IPS-NIHi7 (cell line): ENCODE measurements at regions not wholly inside any gene's neighbourhood (a gene's known extent, or its start where the extent isn't known, plus 50 kb on each side); places are given as distances from the start of the nearest gene placed in this dataset.
"Not testable (repeated sequence)": the region's sequence is repeated elsewhere in the genome, so short reads cannot be mapped to it uniquely, and the experiment has no call there.

ENCODE experiments used
- DNase-seq: peaks from one replicate; pipeline ENCODE4 v3.0.0; 2012; ENCODE audit warnings: mixed read lengths; ENCODE audit errors: extremely low spot score

DNA sequence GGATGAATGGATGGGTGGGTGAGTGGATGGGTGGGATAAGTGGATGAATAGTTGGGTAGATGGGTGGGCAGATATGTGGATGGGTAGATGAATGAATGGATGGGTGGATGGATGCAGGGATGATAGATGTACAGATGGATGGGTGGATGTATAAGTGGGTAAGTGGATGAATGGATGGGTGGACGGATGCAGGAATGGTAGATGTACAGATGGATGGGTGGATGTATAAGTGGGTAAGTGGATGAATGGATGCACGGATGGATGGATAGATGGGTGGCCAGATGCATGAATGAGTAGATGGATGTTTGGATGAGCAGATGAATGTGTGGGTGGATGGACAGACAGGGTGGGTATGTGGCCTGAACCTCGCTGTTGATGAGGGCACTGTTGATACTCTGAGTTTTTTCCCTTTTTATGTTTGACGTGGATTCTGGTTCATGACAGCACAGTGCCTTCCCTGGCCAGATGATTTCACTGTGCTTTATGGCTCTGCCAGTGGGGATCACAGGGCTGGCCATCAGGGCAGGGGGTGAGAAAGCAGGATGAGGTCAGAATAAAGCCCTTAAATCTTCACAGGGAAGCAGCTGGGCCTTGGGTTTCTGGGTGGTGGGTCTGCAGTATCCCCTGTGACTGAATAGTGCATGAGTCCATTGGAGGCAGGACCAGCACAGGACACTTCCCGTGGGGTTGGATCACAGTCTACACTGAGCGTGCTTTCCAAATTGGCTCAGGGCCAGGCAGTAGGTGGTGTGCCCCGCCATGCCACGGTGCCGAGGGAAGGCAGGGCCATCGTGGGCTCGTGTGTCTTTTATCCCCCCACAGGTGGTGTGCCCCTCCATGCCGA, 213.2 kb downstream of the BANP start:
- DNase-seq = not testable (repeated sequence)

DNA sequence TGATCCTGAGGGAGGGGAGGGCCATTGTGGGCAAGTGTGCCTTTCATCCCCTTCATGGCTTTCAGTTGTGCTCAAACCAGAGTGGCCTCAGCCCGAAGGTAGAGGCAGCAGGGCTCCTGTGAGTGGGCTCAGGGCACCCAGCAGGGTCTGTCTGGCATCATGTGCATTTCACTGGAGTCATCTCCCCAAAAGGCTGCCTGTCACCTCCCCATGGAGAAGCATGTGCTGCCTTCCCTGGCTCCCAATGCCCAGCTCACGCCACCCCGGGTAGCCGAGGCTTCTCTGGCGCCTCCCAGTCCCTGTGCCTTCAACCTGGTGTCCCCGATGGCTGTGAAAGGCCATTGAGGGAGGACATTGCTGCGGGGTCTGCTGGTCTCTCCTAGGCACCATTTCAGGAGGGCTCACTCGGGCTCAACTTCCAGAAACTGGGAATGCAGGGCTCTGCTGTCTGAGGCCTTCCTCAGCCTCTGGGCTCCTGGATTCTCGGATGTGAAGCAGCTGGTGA, 213.9 kb downstream of the BANP start:
- not testable (repeated sequence) for DNase-seq

DNA sequence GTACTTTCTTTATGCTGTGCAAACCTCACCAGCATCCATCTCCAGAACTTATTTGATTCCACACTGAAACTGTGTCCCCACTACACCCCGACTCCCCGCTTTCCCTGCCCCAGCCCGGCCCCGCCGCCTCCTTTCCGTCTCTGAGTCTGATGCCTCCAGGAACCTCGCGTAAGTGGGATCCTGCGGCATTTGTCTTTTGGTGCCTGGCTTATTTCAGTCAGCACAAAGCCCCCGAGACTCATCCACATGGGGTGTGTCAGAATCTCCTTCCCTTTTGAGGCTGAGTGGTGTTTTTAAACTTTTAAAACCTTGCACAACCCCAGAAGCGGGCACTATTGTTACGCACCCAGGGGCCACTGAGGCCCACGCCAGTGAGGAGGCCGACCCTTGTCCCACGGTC, 214.4 kb downstream of the BANP start:
- not testable (repeated sequence) for DNase-seq

DNA sequence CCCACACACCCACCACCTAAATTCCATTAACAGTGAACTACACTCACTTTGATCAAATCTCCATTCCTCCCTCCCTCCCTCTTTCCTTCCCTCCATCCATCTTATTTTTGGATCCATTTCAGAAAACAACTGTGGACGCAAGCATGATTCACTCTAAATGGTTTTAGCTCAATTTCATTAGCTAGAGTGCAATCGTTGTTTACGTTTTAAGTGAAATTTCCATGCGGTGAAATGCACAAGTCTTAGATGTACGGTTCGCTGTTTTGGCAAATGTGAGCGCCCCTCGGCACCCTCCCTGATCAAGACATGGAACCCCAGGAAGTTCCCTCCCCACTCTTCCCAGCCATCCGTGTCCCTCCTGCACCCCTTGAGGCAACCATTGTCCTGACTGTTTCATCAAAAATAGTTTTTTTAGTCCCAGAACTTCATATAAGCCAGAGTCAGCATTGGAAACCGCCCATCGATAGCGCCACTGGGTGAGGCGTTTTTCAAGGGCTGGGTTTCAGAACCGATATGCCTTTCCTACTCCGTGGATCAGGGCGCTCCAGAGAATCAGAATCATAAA, 215.1 kb downstream of the BANP start:
- not testable (repeated sequence) for DNase-seq

DNA sequence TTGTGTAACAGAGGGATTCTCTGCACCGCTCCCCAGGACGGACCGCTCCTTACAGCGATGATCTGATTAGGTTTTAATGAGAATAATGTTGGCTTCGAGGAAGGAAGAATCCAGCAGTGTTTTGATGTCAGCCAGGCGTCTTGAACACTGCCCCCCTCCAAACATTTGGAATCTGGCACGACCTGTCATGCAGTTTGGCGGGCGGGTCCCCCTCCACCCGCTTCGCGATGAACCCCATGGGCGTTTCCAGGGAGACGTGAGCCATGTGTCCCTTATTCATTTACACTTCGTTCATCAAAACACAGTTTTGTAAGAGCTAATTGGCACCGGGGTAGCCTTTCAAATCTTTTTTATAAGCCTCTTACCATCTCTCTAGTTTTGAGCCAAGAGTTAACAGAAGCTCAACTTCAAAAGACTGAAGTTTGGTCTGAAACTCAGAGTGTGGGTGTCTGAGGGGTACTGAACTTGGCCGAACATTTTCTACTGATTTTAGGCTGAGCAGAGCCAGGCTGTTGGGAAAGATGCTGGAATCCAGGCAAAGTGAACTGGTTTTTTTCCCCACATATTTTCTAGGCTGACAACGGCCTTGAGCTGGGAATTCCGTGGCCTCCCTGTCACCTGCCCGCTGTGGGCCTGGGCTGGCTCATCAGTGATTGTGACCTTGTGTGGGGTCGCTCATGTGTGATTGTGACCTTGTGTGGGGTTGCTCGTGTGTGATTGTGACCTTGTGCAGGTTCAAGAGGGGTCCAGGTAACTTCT, 214.8 kb upstream of the ZNF469 start:
- not testable (repeated sequence) for DNase-seq

DNA sequence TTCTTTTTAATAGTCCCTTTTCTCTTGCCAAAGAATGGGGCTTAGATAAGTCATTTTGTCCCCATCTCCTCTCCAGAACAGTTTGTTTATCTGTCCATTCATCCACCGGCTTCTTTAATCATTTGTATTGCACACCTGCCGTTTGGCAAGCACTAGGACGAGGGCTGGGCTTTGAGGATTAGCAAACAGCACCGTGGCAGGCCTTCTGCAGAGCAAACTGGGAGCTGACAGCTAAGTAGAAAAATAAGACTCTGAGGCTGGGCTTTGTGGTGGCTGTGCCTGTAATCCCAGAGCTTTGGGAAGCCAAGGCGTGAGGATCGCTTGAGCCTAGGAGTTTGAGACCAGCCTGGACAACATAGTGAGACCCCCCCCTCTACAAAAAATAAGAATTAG, 214.2 kb upstream of the ZNF469 start:
- DNase-seq = not testable (repeated sequence)

DNA sequence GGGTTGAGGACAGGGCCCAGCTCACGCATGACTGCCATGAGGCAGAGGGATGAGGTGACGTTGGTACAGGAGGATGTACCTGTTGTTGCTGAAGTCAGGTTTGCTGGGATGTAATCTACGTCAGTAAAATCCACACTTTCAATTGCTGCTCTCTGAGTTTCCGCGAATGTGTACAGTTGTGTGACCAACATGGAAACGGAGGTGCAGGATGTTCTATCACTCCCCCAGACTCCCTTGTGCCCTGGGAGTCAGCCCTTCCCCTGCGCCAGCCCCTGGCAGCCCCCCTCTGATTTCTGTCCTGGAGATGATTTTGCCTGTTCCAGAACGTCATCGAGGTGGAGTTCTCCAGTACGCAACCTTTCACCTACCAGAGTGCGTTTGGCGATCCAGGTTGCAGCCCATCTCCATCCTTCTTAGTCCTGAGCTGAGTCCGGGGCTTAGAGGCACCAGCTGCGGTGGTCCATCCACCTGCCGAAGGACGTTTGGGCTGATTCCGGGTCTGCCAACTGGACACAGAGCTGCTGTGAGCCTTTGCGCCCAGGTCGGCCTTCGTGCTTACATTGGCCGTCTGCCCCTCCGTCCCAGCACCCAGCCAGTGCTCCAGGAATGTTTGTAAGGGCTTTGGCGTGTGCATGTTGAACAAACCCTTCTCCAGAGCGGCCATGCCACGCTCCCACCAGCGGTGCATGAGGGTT, 213.5 kb upstream of the ZNF469 start:
- DNase-seq = not testable (repeated sequence)

DNA sequence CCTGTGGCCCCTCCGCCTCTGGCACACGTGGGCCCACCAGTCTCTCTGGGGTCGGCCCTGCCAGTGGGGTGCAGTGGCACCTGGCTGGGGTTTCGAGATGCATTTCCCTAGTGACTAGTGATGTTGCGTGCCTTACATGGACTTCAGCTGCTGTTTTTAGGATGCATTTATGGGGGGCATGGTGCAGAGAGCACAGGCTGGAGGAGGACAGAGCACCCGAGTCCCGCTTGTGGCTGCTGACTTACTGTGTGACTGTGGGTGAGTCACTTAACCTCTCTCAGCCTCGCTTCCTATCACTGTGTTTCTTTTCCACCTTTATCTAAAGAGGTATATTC, 213.0 kb upstream of the ZNF469 start:
- DNase-seq = not testable (repeated sequence)

DNA sequence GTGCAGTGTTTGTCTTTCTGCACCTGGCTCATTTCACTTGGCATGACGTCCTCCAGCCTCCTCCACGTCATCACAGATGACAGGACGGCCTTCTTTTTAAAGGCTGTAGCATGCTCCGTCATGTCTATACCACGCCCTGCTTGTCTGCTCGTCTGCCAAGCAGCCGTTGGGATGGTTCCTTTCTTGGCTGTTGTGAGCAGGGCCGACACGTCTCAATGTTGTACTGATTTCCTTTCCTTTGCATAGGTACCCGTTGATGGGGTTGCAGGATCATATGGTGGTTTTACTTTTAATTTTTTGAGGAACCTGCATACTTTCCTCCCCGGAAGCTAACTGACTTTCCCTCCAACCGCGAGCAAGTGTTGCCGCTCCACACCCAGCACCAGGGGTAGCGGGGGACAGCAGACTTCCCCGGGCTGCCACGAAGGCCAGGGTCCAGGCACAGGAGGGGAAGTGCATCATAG, 212.2 kb upstream of the ZNF469 start:
- no peak for DNase-seq

DNA sequence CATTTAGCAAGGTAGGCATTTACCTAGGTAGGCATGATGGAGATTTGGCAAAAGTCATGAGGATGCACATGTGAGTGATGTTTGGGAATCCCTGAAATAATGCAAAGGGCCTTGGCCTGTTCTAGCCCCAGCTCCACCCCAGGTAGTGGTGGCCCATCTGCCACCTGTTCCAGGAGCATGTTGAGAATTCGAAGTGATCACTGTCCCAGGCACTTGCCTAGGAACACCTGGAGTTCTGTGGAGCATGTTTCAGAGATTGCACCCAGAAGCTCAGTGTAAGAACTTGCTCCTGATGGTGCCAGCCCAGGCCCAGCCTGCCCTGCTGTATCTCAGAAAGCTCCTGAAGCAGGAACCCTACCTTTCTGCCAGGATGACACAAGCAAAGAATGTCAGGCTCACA, 211.6 kb upstream of the ZNF469 start:
- DNase-seq = not testable (repeated sequence)

DNA sequence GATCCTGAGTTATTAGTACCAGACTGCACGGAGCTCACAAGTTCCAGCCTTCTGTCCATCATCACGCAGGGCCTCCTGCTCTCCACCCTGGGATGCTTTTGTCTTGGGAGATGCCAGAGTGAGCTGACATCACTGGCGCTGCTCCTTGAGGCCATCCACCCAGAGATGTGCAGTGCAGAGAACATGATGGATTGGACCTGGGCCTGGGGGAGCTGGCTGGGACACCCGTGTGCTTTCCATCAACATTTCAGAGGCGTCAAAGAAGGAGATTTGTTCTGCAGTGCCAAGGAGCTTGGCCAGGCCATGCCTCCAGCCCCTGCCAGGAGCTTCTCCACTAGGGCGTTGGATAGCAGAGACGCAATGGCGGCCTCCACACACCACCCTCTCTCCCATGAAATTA, 206.6 kb upstream of the ZNF469 start:
- DNase-seq = not testable (repeated sequence)

DNA sequence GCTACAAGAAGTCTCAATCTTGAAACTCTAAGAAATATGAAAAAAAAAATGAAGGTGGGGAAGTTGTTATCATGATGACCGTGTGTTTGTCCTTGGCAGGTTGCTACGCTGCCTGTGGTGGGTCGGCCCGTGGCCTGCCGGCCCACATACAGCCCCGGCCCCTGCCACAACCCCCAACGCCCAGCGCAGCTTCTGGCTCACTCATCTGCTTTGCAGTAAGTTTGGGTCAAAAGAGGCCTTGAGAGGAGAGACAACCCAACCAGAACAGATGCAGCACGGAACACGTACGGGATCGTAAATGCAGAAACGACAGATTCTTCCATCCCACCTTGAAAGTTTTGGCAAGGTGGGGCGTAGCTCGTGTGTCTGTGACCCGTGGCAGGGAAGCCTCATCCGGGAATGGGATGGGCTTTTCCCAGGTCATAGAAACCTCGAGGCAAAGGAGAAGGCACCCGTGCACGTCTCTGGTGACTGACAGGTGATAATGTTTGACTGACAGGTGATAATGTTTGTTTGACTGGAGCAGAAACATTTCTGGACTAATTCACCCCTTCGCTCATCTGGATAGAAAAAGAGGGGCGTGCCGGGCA, 206.1 kb upstream of the ZNF469 start:
- DNase-seq = not testable (repeated sequence)

DNA sequence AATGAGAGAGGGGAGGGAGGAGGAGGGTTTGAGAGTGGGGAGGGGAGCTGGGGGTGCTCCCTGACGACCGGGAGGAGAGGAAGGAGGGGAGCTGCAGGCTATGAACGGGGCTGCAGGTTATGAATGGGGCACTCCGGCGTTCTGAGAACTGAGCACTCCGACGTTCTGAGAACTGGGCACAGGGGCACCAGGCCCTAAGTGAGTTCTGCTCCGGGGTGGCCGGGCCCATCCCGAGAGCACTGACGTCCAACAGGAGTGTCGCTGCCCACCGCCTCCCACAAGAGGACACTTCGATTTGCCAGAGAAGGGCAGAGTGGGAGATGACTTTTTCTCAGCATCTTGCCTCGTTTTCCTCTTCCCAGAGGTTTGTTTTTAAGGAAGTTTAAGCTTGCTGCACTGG, 204.5 kb upstream of the ZNF469 start:
- not testable (repeated sequence) for DNase-seq

DNA sequence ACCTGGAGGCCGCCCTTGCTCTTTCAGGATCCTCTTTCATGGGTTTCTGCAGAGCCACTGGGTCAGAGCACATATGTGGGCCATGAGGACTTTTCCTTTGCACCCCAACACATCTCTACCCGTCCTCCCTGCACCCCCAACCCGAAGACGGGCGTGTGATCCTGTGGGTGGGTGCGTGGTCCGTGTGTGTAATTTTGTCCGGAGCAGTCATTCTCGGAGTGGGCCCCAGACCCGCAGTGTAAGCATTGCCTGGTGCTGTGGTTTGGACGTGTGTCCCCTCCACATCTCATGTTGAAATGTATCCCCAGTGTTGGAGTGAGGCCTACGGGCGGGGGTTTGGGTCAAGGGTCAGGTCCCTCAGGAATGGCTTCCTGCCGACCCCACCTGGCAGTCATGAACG, 203.9 kb upstream of the ZNF469 start:
- DNase-seq = not testable (repeated sequence)

DNA sequence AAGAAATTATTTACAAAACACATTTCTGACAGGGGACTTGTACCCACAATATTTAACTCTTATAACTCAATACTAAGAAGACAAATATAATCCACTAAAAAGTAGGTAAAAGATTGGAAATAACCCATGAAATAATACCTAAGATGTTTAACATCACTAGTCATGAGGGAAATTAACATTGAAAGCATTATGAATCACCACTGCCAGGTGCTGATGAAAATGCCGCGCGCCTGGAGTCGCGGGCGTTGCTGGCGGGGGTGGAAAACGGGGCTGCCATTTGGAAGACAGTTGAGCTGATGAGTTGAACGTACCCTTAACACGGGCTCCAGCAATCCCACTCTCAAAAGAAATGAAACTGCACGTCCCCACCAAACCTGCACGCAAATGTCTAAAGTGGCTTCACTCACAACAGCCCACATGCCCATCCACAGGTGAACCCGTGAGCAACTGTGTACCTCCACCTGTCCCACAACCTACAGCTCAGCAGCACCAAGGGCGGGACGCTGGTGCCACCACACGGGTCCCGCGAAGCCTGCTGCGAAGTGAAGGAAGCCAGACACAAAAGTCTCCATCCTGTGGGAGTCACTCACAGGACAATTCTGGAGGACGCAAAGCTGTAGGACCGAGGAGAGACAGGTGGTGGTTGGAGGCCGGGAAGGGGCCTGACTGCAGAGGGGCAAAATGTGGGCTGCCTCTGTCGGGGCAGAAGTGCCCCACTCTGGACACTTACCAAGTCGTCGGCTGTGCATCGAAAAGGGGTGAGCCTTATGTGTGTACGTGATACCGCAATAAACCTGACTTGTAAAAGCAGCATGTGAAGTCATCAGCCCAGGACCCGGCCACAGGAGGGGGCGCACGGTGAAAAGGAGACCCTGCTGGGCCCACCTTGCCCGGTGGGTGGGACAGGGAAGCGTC, 199.5 kb upstream of the ZNF469 start:
- DNase-seq = not testable (repeated sequence)

DNA sequence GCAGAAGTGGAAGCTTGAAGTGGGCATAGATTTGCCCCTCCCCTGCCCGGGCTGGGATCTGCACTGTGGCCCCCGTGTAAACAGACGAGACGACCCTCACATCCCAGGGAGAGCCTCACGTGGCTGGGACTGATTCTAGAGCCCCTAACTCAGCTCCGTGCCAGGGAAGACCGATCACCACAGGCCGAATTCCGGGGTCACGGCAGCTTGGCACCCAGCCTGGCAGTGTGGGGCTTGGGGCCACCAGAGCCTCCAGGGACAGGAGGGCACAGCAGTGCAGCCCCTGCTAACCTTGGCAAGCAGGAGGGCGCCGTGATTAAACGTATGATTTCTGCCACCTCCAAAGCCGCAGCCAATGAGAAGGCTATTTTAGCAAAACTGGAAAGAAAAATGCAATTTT, 198.7 kb upstream of the ZNF469 start:
- DNase-seq = not testable (repeated sequence)

DNA sequence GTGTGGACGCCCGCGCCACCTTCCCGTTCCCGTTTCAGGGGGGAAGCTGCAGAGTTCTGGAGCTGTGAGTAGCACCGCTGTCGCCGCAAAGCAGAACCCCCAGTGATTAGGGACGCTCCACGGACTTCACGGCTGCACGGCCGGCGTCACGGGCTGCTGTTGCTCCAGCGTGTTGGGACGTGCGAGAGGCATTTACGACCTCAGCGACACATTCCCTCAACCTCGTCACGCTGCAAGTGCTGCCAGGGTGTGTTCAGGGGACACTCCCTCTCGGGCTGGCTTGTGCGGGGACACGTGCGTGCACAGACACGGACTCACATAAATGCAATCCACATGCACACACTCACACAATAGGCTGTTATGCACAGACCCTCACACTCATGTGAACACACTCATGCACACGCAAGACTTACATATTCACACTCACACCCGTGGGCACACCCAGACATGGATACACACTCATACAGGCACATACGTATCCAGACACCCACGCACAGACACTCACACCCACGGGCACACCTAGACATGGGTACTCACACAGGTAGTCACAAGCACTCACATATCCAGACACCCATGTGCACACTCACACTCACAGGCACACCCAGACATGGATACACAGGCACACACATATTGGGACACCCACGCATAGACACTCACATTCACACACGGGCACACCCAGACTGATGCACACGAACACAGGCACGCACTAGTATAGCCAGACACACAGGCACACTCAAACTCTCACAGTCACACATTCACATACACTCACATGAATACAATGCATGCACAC, 198.0 kb upstream of the ZNF469 start:
- DNase-seq = not testable (repeated sequence)

DNA sequence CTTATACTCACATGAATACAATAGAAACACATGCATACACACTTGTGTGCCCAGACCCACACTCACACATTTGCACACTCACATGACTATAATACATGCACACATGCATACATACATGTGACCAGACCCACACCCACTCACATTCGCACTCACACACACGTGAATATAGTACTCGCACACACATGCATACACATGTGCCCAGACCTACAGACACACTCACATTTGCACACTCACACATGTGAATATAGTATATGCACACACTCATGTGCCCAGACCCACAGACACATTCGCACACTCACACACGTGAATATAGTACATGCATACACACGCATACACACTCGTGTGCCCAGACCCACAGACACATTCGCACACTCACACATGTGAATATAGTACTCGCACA, 197.4 kb upstream of the ZNF469 start:
- DNase-seq = not testable (repeated sequence)
